GM12864 (cell line): ENCODE measurements at regions not wholly inside any gene's neighbourhood (a gene's known extent, or its start where the extent isn't known, plus 50 kb on each side); places are given as distances from the start of the nearest gene placed in this dataset.
"Not testable (repeated sequence)": the region's sequence is repeated elsewhere in the genome, so short reads cannot be mapped to it uniquely, and the experiment has no call there.

Experiments
- DNase-seq: peaks from one replicate; pipeline ENCODE4 v3.0.0-alpha.2; 2011; ENCODE audit warnings: low read depth
- H3K4me3 ChIP-seq: 2 replicates; pipeline ENCODE4 v1.5.1; 2011; ENCODE audit warnings: mild to moderate bottlenecking, low read depth, low read length, control low read depth
- TF ChIP-seq, protein P1 (sequence below): IDR thresholded peaks from 2 replicates; pipeline ENCODE4 v1.5.1; 2011; ENCODE audit warnings: low read depth, mild to moderate bottlenecking, moderate library complexity, low read length, control low read depth, inconsistent platforms; ENCODE audit errors: missing control alignments

DNA sequence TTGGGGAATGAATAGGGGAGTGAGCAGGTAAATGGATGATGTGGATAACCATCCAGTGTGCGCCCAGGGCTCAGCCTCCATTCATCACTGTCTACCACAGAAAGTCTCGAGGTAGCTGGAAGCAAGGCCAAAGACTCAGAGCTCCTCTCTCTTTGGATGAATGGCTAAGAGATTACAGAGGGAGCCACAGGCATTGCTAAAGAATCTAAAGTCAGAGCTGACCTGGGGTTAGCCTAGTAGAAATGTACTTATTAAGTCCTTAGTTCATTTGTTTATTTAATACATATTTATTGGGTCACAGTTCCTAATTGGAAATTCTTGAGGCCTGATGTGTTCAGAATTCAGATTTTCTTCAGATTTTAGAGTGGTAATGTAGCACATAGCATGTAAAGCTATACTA lies 88.7 kb upstream of the HPF1 start:
- no peak overlapping the region for H3K4me3 ChIP-seq
- TF ChIP-seq, protein P1, sequence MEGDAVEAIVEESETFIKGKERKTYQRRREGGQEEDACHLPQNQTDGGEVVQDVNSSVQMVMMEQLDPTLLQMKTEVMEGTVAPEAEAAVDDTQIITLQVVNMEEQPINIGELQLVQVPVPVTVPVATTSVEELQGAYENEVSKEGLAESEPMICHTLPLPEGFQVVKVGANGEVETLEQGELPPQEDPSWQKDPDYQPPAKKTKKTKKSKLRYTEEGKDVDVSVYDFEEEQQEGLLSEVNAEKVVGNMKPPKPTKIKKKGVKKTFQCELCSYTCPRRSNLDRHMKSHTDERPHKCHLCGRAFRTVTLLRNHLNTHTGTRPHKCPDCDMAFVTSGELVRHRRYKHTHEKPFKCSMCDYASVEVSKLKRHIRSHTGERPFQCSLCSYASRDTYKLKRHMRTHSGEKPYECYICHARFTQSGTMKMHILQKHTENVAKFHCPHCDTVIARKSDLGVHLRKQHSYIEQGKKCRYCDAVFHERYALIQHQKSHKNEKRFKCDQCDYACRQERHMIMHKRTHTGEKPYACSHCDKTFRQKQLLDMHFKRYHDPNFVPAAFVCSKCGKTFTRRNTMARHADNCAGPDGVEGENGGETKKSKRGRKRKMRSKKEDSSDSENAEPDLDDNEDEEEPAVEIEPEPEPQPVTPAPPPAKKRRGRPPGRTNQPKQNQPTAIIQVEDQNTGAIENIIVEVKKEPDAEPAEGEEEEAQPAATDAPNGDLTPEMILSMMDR: no peak
- DNase-seq: no peak

DNA sequence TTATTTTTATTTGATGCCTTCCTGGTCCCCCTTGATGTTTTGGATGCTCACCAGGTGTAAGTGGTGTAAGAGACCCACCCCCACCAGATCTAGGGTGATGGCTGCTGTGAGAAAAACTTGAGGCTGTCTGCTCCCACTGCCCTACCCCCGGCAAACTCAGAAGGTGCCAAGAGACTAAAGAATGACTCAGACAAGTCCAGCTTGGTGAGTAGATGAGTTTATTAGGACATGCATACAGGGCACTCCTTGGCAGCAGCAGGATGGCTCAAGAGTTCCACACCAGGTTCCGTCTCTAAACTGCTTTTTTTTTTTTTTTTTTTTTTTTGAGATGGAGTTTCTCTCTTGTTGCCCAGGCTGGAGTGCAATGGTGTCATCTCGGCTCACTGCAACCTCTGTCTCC lies 84.0 kb upstream of the HPF1 start:
- DNase-seq: no peak
- H3K4me3 ChIP-seq: no peak overlapping the region
- TF ChIP-seq, protein P1: no peak

DNA sequence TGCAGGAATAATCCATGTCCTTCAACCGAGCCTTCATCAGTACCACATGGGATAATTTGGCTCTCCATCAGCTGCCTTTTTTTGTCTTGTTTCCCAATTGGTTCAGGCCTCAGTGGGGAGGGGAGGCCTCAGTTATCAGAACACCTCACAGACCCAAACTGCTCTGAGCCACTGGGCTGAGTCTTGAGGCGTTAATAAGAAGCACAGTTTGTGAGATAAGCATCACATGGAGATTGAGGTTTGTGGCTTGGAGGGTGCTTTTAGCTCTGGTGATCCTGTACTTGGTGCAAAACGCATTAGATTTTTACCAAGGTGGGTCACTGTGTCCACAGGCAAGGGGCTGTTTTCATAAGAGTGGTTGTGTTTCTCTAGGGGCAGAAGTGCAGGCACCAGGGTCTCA lies 82.8 kb upstream of the HPF1 start:
- TF ChIP-seq, protein P1: no peak
- DNase-seq: no peak
- H3K4me3 ChIP-seq: no peak overlapping the region

DNA sequence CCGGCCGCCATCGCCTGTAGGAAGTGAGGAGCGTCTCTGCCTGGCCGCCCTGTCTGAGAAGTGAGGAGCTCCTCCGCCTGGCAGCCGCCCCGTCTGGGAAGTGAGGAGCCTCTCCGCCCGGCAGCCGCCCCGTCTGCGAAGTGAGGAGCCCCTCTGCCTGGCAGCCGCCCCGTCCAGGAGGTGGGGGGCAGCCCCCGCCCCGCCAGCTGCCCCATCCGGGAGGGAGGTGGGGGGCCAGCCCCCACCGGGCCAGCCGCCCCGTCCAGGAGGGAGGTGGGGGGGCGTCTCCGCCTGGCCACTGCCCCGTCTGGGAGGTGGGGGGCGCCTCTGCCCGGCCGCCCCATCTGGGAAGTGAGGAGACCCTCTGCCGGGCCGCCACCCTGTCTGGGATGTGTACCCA lies 70.6 kb upstream of the HPF1 start:
- not testable (repeated sequence) for H3K4me3 ChIP-seq, DNase-seq

DNA sequence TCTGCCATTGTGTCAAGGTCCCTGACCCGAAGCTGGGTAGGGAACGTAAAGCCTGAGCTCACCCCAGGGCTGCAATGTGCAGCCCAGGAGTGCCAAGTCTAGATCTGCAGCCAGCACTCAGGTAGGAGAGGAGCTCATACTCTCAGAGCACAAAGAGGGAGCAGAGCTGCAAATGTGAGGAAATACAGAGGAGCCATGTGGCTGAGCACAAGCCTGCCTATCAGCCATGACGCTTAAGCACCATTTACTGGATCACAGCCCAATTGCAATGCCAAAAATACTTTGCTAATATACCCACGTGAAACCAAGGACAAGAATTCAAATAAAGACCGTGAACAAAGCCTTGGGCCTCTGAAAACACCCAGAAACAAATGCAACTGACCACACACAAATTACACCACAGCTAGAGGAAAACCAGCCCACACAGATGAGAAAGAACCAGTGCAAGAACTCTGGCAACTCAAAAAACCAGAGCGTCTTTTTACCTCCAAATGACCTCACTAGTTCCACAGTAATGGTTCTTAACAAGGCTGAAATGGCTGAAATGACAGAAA lies 69.0 kb upstream of the HPF1 start:
- TF ChIP-seq, protein P1: no peak
- no peak for DNase-seq
- no peak overlapping the region for H3K4me3 ChIP-seq

DNA sequence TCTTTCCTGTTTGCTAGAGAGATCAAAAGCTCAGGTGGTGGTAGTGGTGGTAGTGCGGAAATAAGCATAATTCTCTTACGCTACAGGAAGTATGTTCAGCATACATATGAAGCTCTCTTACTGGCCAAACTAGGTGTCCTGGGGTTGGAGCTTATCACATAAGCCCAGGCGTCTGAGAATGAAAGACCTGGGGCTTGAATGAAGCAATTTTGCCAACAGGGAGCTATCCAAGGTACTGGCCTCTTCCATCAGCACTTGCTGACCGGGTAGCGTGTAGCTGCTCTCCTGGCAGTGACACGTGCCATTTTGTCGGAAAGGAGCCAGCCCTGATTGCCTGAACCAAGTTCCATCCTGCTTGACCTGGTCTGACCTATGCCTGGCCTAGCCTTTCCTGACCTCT lies 65.9 kb upstream of the HPF1 start:
- DNase-seq: no peak
- no peak overlapping the region for H3K4me3 ChIP-seq
- TF ChIP-seq, protein P1: no peak

DNA sequence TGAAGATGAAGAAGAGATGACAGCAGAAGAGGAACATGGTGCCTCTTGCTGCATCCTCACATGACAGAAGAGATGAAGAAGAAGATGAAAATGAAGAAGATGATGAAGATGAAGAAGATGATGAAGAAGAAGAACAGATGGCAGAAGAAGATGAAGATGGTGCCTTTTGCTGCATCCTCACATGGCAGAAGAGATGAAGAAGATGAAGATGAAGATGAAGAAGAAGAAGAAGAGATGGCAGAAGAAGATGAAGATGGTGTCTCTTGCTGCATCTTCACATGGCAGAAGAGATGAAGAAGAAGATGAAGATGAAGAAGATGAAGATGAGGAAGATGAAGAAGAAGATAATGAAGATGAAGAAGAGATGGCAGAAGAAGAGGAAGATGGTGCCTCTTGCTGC lies 63.7 kb upstream of the HPF1 start:
- TF ChIP-seq, protein P1: no peak

More for the DNA sequence above, 63.7 kb upstream of the HPF1 start:
- no peak for DNase-seq
- no peak overlapping the region for H3K4me3 ChIP-seq
